Muscle of leg (tissue), 3 donors: ENCODE measurements at regions not wholly inside any gene's neighbourhood (a gene's known extent, or its start where the extent isn't known, plus 50 kb on each side); places are given as distances from the start of the nearest gene placed in this dataset.
"Not testable (repeated sequence)": the region's sequence is repeated elsewhere in the genome, so short reads cannot be mapped to it uniquely, and the experiment has no call there.

Source experiments
- DNase-seq: peaks from one replicate; pipeline ENCODE4 v3.0.0; 2013
- H3K27ac ChIP-seq: one replicate; pipeline ENCODE4 v1.5.1; 2013; ENCODE audit warnings: mild to moderate bottlenecking, low read length, control low read depth
- H3K27me3 ChIP-seq: one replicate; pipeline ENCODE4 v1.6.1; 2013; ENCODE audit warnings: low read length; ENCODE audit not compliant: control insufficient read depth, insufficient read depth
- H3K36me3 ChIP-seq: one replicate; pipeline ENCODE4 v1.6.1; 2013; ENCODE audit warnings: low read length; ENCODE audit not compliant: control insufficient read depth, insufficient read depth
- H3K4me1 ChIP-seq: one replicate; pipeline ENCODE4 v1.6.1; 2013; ENCODE audit warnings: low read length; ENCODE audit not compliant: control insufficient read depth, insufficient read depth
- H3K4me3 ChIP-seq: one replicate; pipeline ENCODE4 v1.5.1; 2013; ENCODE audit warnings: low read length, control low read depth
- H3K9me3 ChIP-seq: replicated peaks from 2 replicates; pipeline ENCODE4 v1.6.1; 2013; ENCODE audit warnings: low read depth, low read length; ENCODE audit not compliant: control insufficient read depth
- WGBS: methylation state at CpG from one replicate; pipeline ENCODE4 v1.1.5; 2013; ENCODE audit warnings: missing lambda C conversion rate; ENCODE audit not compliant: insufficient coverage; 5-methylcytosine and 5-hydroxymethylcytosine counted together

GRCh38 chr7:3174515-3175284 lies 126.4 kb upstream of the SDK1 start:
- 84% methylated on average over 10 of the region's 15 CpGs for WGBS
- Histone ChIP-seq H3K36me3 (no peaks in the 10 kb centered on the region), H3K9me3 (no peaks in the 10 kb centered on the region), H3K4me1 (no peaks in the 10 kb centered on the region), H3K4me3 (no peak overlapping the region), H3K27ac (no peak overlapping the region), H3K27me3 (peaks cover 8% of the 10 kb centered on the region)
- DNase-seq = no peak

GRCh38 chr7:3175285-3175902 lies 125.7 kb upstream of the SDK1 start:
- no peak overlapping the region for H3K4me3 ChIP-seq
- peaks cover 5% of the 10 kb centered on the region for H3K27me3 ChIP-seq
- WGBS = 66% methylated on average over 7 of the region's 9 CpGs

GRCh38 chr7:3176112-3177000 lies 124.7 kb upstream of the SDK1 start:
- WGBS = 47% methylated on average over 5 of the region's 10 CpGs
- H3K27me3 ChIP-seq = peaks cover 5% of the 10 kb centered on the region
- no peaks in the 10 kb centered on the region for H3K36me3 ChIP-seq
- H3K4me3 ChIP-seq = no peak overlapping the region
- DNase-seq = no peak
- peaks cover 2% of the 10 kb centered on the region for H3K4me1 ChIP-seq
- H3K27ac ChIP-seq = no peak overlapping the region
- no peaks in the 10 kb centered on the region for H3K9me3 ChIP-seq

More at GRCh38 chr7:3175285-3175902, 125.7 kb upstream of the SDK1 start:
- Histone ChIP-seq H3K4me1 (no peaks in the 10 kb centered on the region), H3K9me3 (no peaks in the 10 kb centered on the region), H3K36me3 (no peaks in the 10 kb centered on the region), H3K27ac (no peak overlapping the region)
- no peak for DNase-seq

- H3K27ac ChIP-seq = no peak overlapping the region
- H3K9me3 ChIP-seq = no peaks in the 10 kb centered on the region
- H3K27me3 ChIP-seq = peaks cover 5% of the 10 kb centered on the region
- no CpG with 5 or more reads among the region's 2 CpGs for WGBS
- no peaks in the 10 kb centered on the region for H3K36me3 ChIP-seq
- peaks cover 8% of the 10 kb centered on the region for H3K4me1 ChIP-seq
- no peak overlapping the region for H3K4me3 ChIP-seq
- no peak for DNase-seq
Measured at GRCh38 chr7:3177271-3177670, 123.8 kb upstream of the SDK1 start.

- no peak for DNase-seq
- 52% methylated on average over 7 of the region's 8 CpGs for WGBS
Measured at GRCh38 chr7:3179456-3179855, 121.6 kb upstream of the SDK1 start.

GRCh38 chr7:3180604-3181003 lies 120.4 kb upstream of the SDK1 start:
- no peak for DNase-seq
- Histone ChIP-seq H3K27ac (no peak overlapping the region), H3K4me1 (peaks cover 8% of the 10 kb centered on the region), H3K9me3 (peaks cover 3% of the 10 kb centered on the region), H3K36me3 (no peaks in the 10 kb centered on the region), H3K27me3 (peaks cover 3% of the 10 kb centered on the region), H3K4me3 (no peak overlapping the region)
- WGBS = 81% methylated on average over 5 of the region's 8 CpGs

More at GRCh38 chr7:3179456-3179855, 121.6 kb upstream of the SDK1 start:
- Histone ChIP-seq H3K27me3 (peaks cover 5% of the 10 kb centered on the region), H3K36me3 (no peaks in the 10 kb centered on the region), H3K9me3 (peaks cover 3% of the 10 kb centered on the region), H3K27ac (no peak overlapping the region), H3K4me3 (no peak overlapping the region), H3K4me1 (peaks cover 8% of the 10 kb centered on the region)

GRCh38 chr7:3182055-3182454 lies 119.0 kb upstream of the SDK1 start:
- no CpG with 5 or more reads among the region's 4 CpGs for WGBS
- not testable (repeated sequence) for H3K27ac ChIP-seq, H3K27me3 ChIP-seq, DNase-seq, H3K9me3 ChIP-seq, H3K4me3 ChIP-seq, H3K36me3 ChIP-seq, H3K4me1 ChIP-seq

GRCh38 chr7:3187444-3188040 lies 113.5 kb upstream of the SDK1 start:
- peaks cover 5% of the 10 kb centered on the region for H3K27me3 ChIP-seq
- H3K36me3 ChIP-seq = no peaks in the 10 kb centered on the region
- no peaks in the 10 kb centered on the region for H3K4me1 ChIP-seq
- DNase-seq = no peak
- no peak overlapping the region for H3K4me3 ChIP-seq
- no peak overlapping the region for H3K27ac ChIP-seq
- peaks cover 3% of the 10 kb centered on the region for H3K9me3 ChIP-seq
- 80% methylated on average over 11 of the region's 18 CpGs for WGBS

- Histone ChIP-seq H3K27me3 (peaks cover 5% of the 10 kb centered on the region), H3K9me3 (no peaks in the 10 kb centered on the region), H3K36me3 (no peaks in the 10 kb centered on the region), H3K4me1 (no peaks in the 10 kb centered on the region), H3K27ac (no peak overlapping the region), H3K4me3 (no peak overlapping the region)
- DNase-seq = no peak
- WGBS = 35% methylated on average over 9 of the region's 9 CpGs
Measured at GRCh38 chr7:3188946-3189345, 112.1 kb upstream of the SDK1 start.

- no peak for DNase-seq
- peaks cover 5% of the 10 kb centered on the region for H3K27me3 ChIP-seq
- WGBS = 62% methylated on average over 2 of the region's 4 CpGs
- H3K4me3 ChIP-seq = no peak overlapping the region
- H3K4me1 ChIP-seq = no peaks in the 10 kb centered on the region
- H3K36me3 ChIP-seq = no peaks in the 10 kb centered on the region
- H3K27ac ChIP-seq = no peak overlapping the region
- H3K9me3 ChIP-seq = peaks cover 5% of the 10 kb centered on the region
Measured at GRCh38 chr7:3191548-3191947, 109.5 kb upstream of the SDK1 start.
